ENCODE measurements at regions not wholly inside any gene's neighbourhood (a gene's known extent, or its start where the extent isn't known, plus 50 kb on each side); places are given as distances from the start of the nearest gene placed in this dataset.

DNA sequence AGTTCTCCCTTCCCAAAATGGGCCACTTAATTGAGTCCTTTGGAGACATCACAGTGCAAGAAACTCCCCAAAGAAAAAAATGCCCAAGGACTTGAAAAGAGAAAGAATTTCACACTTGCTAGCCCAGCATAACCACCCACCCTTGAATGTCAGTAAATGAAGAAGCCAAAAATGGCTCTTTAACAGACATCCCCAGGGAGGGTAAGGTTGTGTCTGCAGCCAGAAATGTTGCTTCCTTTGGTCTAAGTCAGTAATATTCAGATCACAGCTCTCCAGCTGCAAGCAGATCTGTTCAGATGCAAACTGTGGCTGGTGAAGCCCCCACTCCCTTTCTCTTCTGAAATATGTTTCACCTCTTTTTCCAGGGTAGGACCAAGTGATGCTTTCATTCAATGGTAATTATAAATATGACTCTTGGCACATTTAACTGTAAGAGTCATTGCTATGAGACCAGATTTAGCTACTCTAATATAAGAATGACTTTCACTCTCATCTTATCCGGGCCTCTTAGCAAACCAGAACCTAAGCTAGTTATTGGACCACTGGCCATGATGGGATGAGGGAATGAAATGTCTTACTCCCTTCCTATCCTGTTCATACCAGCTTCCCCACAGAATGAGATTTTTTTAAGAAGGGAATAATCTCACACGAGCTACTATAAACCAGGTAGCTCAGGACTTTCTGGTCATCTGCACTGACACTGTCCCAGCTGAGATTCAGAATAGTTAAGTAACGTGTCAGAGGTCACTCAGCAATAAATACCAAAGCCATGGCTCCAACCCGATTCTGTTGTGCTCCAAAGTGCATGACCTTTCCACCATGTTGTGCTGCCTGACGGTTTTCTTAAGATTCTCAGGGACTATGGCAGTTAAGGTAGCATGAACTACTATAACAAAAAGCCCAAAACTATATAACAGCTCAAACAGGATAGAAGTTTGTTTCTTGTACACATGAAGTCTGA is 234.1 kb downstream of the FOXO1 start:
- CTCF ChIA-PET, result interaction anchor here (1.4 kb wide), 1 partner anchor 13 kb away, joined by 6 read pairs; no protein-coding TSS in a partner anchor

GRCh38 chr13:40433001-40433400 is 233.4 kb downstream of the FOXO1 start:
- POLR2A ChIA-PET, result no interaction called here
- Histone ChIP-seq H3K4me1 (ENCODE audit: control insufficient read depth, insufficient read depth, low read length) (no peaks in the 10 kb centered on the region), H3K36me3 (ENCODE audit: control insufficient read depth in 2 of 2, insufficient read depth in 1 of 2, low read length in 2 of 2) (no peaks in the 10 kb centered on the region), H3K27ac (ENCODE audit: extremely low read depth, low read depth, low read length) (no peak overlapping the region), H3K9me3 (ENCODE audit: control insufficient read depth, insufficient read depth, low read depth, low read length) (no peaks in the 10 kb centered on the region), H3K4me3 (ENCODE audit: low read depth, low read length) (no peak overlapping the region)
- CTCF ChIA-PET, result interaction anchor here (1.4 kb wide), 1 partner anchor 13 kb away, joined by 6 read pairs; no protein-coding TSS in a partner anchor
- TF ChIP-seq ZNF391 (tag by site-specific recombination; IDR thresholded peaks at IDR 0.05; ENCODE audit: borderline replicate concordance, low read depth), result no peak
- TF ChIP-seq, protein P1, sequence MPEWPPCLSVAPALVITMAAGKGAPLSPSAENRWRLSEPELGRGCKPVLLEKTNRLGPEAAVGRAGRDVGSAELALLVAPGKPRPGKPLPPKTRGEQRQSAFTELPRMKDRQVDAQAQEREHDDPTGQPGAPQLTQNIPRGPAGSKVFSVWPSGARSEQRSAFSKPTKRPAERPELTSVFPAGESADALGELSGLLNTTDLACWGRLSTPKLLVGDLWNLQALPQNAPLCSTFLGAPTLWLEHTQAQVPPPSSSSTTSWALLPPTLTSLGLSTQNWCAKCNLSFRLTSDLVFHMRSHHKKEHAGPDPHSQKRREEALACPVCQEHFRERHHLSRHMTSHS (tag by site-specific recombination; IDR thresholded peaks at IDR 0.05), result no peak
- no peak for TF ChIP-seq ZNF596 (tag by site-specific recombination; IDR thresholded peaks at IDR 0.05)
- TF ChIP-seq ZNF423 (tag by site-specific recombination; IDR thresholded peaks at IDR 0.05), result no peak
- TF ChIP-seq ZNF416 (tag by site-specific recombination; IDR thresholded peaks at IDR 0.05), result no peak
- no peak for TF ChIP-seq ZNF184 (tag by site-specific recombination; IDR thresholded peaks at IDR 0.05)
- TF ChIP-seq ZFHX2 (tag by site-specific recombination; conservative IDR thresholded peaks at IDR 0.05), result no peak
- no peak for TF ChIP-seq ZNF837 (tag by site-specific recombination; IDR thresholded peaks at IDR 0.05)
- no peak for TF ChIP-seq TRIM28 (IDR thresholded peaks at IDR 0.05; ENCODE audit: borderline replicate concordance, low read length)
- TF ChIP-seq ZNF830 (tag by site-specific recombination; IDR thresholded peaks at IDR 0.05; ENCODE audit: low read depth), result no peak

More for the DNA sequence above, 234.1 kb downstream of the FOXO1 start:
- no peak overlapping the region for H3K27ac ChIP-seq (ENCODE audit: extremely low read depth, low read depth, low read length)
- TF ChIP-seq ZNF843 (tag by site-specific recombination; IDR thresholded peaks at IDR 0.05), result no peak
- no peaks in the 10 kb centered on the region for H3K9me3 ChIP-seq (ENCODE audit: control insufficient read depth, insufficient read depth, low read depth, low read length)
- POLR2A ChIA-PET, result no interaction called here
- H3K4me1 ChIP-seq (ENCODE audit: control insufficient read depth, insufficient read depth, low read length), result no peaks in the 10 kb centered on the region
- H3K36me3 ChIP-seq (ENCODE audit: control insufficient read depth in 2 of 2, insufficient read depth in 1 of 2, low read length in 2 of 2), result no peaks in the 10 kb centered on the region
- no peak overlapping the region for H3K4me3 ChIP-seq (ENCODE audit: low read depth, low read length)

GRCh38 chr13:40433577-40433976 is 232.9 kb downstream of the FOXO1 start:
- Histone ChIP-seq H3K9me3 (ENCODE audit: control insufficient read depth, insufficient read depth, low read depth, low read length) (no peaks in the 10 kb centered on the region), H3K36me3 (ENCODE audit: control insufficient read depth in 2 of 2, insufficient read depth in 1 of 2, low read length in 2 of 2) (no peaks in the 10 kb centered on the region), H3K27ac (ENCODE audit: extremely low read depth, low read depth, low read length) (no peak overlapping the region), H3K4me1 (ENCODE audit: control insufficient read depth, insufficient read depth, low read length) (no peaks in the 10 kb centered on the region), H3K4me3 (ENCODE audit: low read depth, low read length) (no peak overlapping the region)
- POLR2A ChIA-PET, result no interaction called here
- CTCF ChIA-PET, result no interaction called here
- TF ChIP-seq, protein P2, sequence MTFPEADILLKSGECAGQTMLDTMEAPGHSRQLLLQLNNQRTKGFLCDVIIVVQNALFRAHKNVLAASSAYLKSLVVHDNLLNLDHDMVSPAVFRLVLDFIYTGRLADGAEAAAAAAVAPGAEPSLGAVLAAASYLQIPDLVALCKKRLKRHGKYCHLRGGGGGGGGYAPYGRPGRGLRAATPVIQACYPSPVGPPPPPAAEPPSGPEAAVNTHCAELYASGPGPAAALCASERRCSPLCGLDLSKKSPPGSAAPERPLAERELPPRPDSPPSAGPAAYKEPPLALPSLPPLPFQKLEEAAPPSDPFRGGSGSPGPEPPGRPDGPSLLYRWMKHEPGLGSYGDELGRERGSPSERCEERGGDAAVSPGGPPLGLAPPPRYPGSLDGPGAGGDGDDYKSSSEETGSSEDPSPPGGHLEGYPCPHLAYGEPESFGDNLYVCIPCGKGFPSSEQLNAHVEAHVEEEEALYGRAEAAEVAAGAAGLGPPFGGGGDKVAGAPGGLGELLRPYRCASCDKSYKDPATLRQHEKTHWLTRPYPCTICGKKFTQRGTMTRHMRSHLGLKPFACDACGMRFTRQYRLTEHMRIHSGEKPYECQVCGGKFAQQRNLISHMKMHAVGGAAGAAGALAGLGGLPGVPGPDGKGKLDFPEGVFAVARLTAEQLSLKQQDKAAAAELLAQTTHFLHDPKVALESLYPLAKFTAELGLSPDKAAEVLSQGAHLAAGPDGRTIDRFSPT (tag by site-specific recombination; IDR thresholded peaks at IDR 0.05), result no peak
- TF ChIP-seq ZNF292 (tag by site-specific recombination; IDR thresholded peaks at IDR 0.05; ENCODE audit: borderline replicate concordance, low read depth) (no peak), ZNF558 (tag by site-specific recombination; IDR thresholded peaks at IDR 0.05) (no peak), ZFP37 (tag by site-specific recombination; IDR thresholded peaks at IDR 0.05) (no peak), TCF7L2 (IDR thresholded peaks at IDR 0.05; ENCODE audit: borderline replicate concordance, low read depth, low read length) (no peak), ZNF623 (tag by site-specific recombination; IDR thresholded peaks at IDR 0.05) (no peak), ZIC2 (tag by site-specific recombination; IDR thresholded peaks at IDR 0.05) (no peak), ZNF148 (tag by site-specific recombination; IDR thresholded peaks at IDR 0.05; ENCODE audit: borderline replicate concordance) (no peak), ZNF114 (tag by site-specific recombination; IDR thresholded peaks at IDR 0.05) (no peak), ZNF302 (tag by site-specific recombination; IDR thresholded peaks at IDR 0.05; ENCODE audit: low read depth) (no peak), ZNF677 (tag by site-specific recombination; IDR thresholded peaks at IDR 0.05) (no peak), BCL6B (tag by site-specific recombination; IDR thresholded peaks at IDR 0.05) (no peak), ZNF184 (tag by site-specific recombination; IDR thresholded peaks at IDR 0.05) (no peak), SCRT2 (tag by site-specific recombination; IDR thresholded peaks at IDR 0.05) (no peak), SP3 (tag by site-specific recombination; IDR thresholded peaks at IDR 0.05) (no peak)
